Neural progenitor cell (in vitro differentiated cells): ENCODE measurements at regions not wholly inside any gene's neighbourhood (a gene's known extent, or its start where the extent isn't known, plus 50 kb on each side); places are given as distances from the start of the nearest gene placed in this dataset.
A peak's percentile ranks its signal among the peaks of the same experiment; 100 is the strongest.

Experiments used
- DNase-seq: peaks from one replicate; pipeline ENCODE4 v3.0.0-alpha.2; 2016; ENCODE audit warnings: low spot score
- H2AFZ ChIP-seq: fragments of 200-600 bp; sonication (generic); replicated peaks from 2 replicates; pipeline ENCODE4 v1.6.1; 2016; ENCODE audit warnings: antibody characterized with exemption
- H3F3A ChIP-seq: fragments of 200-600 bp; sonication (generic); 2 replicates; pipeline ENCODE4 v1.6.1; 2016; ENCODE audit warnings: antibody characterized with exemption, low read depth
- H3K27ac ChIP-seq: fragments of 200-600 bp; sonication (generic); 2 replicates; pipeline ENCODE4 v1.5.1; 2016; ENCODE audit warnings: mild to moderate bottlenecking
- H3K27me3 ChIP-seq: fragments of 200-600 bp; sonication (generic); 2 replicates; pipeline ENCODE4 v1.6.1; 2016; ENCODE audit warnings: mild to moderate bottlenecking, moderate library complexity
- H3K36me3 ChIP-seq: fragments of 200-600 bp; sonication (generic); 2 replicates; pipeline ENCODE4 v1.5.1; 2016
- H3K4me1 ChIP-seq: fragments of 200-600 bp; sonication (generic); 2 replicates; pipeline ENCODE4 v1.6.1; 2016; ENCODE audit warnings: mixed run types
- H3K4me2 ChIP-seq: fragments of 200-600 bp; sonication (generic); 2 replicates; pipeline ENCODE4 v1.6.1; 2016
- H3K4me3 ChIP-seq: fragments of 200-600 bp; sonication (generic); 2 replicates; pipeline ENCODE4 v1.5.1; 2016
- H3K79me2 ChIP-seq: fragments of 200-600 bp; sonication (generic); 2 replicates; pipeline ENCODE4 v1.6.1; 2016; ENCODE audit warnings: low read depth
- H3K9ac ChIP-seq: fragments of 200-600 bp; sonication (generic); 2 replicates; pipeline ENCODE4 v1.6.1; 2016
- H3K9me3 ChIP-seq: fragments of 200-600 bp; sonication (generic); 2 replicates; pipeline ENCODE4 v1.5.1; 2016; ENCODE audit warnings: low read depth
- H4K20me1 ChIP-seq: fragments of 200-600 bp; sonication (generic); 2 replicates; pipeline ENCODE4 v1.6.1; 2016; ENCODE audit warnings: low read depth
- H3K27ac Mint-ChIP-seq: 3 replicates; pipeline ENCODE4 v1.8.0; 2021; ENCODE audit warnings: mixed read lengths
- H3K27me3 Mint-ChIP-seq: 2 replicates; pipeline ENCODE4 v1.8.0; 2022; ENCODE audit warnings: low read depth, mild to moderate bottlenecking, inconsistent platforms, moderate library complexity, mixed read lengths; ENCODE audit not compliant: insufficient read depth
- H3K36me3 Mint-ChIP-seq: 3 replicates; pipeline ENCODE4 v1.8.0; 2021; ENCODE audit warnings: mixed read lengths
- H3K4me1 Mint-ChIP-seq: 3 replicates; pipeline ENCODE4 v1.8.0; 2021; ENCODE audit warnings: mixed read lengths
- H3K4me3 Mint-ChIP-seq: 3 replicates; pipeline ENCODE4 v1.8.0; 2021; ENCODE audit warnings: mild to moderate bottlenecking, moderate library complexity, mixed read lengths
- H3K9me3 Mint-ChIP-seq: 3 replicates; pipeline ENCODE4 v1.8.0; 2020; ENCODE audit warnings: mixed read lengths
- EZH2 ChIP-seq: fragments of 200-600 bp; sonication (generic); IDR thresholded peaks from 2 replicates; pipeline ENCODE4 v1.6.1; 2017; ENCODE audit warnings: antibody characterized with exemption, mild to moderate bottlenecking, moderate library complexity
- EZH2phosphoT487 ChIP-seq: fragments of 200-600 bp; sonication (generic); IDR thresholded peaks from 2 replicates; pipeline ENCODE4 v1.6.1; 2017; ENCODE audit warnings: antibody characterized with exemption
- TF ChIP-seq, protein P1 (sequence below): fragments of 200-600 bp; sonication (generic); IDR thresholded peaks from 2 replicates; pipeline ENCODE4 v1.5.1; 2017; ENCODE audit warnings: antibody characterized with exemption, mild to moderate bottlenecking

DNA sequence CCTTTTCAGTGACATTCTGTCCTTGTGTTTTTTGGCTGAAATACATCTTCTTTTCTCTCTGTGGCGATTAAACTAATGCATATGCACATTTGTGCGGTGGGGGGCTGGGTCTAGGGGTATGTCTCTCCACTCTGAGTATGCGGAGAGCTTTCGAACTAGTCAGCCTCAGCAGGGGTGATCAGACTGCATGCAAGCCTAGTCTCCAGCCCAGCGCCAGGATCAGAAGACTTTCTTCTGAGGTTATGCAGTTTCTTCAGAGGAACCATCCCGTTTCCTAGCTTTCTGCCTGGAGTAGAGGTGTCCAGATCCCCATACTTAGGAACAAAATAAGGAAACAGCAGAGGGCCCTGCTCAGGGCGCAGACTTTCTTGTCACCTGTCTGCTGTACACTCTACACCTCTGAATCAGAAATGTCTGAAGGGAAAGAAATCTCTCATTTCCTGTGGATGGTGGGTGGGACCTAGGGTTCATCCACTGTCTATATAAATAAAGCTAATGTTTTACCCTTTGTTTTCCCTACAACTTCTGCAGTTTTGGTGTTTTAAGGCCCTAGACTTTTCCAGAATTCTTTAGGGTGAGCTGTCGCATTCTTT lies 230.4 kb downstream of the ABHD5 start:
- Histone ChIP-seq H3K4me3 (no peak overlapping the region), H4K20me1 (no peaks in the 10 kb centered on the region), H3F3A (no peaks in the 10 kb centered on the region), H3K9ac (no peak overlapping the region), H3K79me2 (no peaks in the 10 kb centered on the region), H3K27ac (no peak overlapping the region), H3K4me1 (peaks cover 8% of the 10 kb centered on the region), H2AFZ (peak overlapping the region; percentile 51), H3K27me3 (no peaks in the 10 kb centered on the region), H3K9me3 (no peaks in the 10 kb centered on the region), H3K4me2 (no peak overlapping the region), H3K36me3 (no peaks in the 10 kb centered on the region)
- Mint-ChIP-seq H3K4me1 (peaks cover 33% of the 10 kb centered on the region), H3K27ac (no peak overlapping the region), H3K36me3 (no peaks in the 10 kb centered on the region), H3K4me3 (no peak overlapping the region), H3K27me3 (peaks cover 9% of the 10 kb centered on the region), H3K9me3 (no peaks in the 10 kb centered on the region)
- TF ChIP-seq, protein P1, sequence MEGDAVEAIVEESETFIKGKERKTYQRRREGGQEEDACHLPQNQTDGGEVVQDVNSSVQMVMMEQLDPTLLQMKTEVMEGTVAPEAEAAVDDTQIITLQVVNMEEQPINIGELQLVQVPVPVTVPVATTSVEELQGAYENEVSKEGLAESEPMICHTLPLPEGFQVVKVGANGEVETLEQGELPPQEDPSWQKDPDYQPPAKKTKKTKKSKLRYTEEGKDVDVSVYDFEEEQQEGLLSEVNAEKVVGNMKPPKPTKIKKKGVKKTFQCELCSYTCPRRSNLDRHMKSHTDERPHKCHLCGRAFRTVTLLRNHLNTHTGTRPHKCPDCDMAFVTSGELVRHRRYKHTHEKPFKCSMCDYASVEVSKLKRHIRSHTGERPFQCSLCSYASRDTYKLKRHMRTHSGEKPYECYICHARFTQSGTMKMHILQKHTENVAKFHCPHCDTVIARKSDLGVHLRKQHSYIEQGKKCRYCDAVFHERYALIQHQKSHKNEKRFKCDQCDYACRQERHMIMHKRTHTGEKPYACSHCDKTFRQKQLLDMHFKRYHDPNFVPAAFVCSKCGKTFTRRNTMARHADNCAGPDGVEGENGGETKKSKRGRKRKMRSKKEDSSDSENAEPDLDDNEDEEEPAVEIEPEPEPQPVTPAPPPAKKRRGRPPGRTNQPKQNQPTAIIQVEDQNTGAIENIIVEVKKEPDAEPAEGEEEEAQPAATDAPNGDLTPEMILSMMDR, result no peak
- TF ChIP-seq EZH2, result no peak
- no peak for TF ChIP-seq EZH2phosphoT487
- no peak for DNase-seq

DNA sequence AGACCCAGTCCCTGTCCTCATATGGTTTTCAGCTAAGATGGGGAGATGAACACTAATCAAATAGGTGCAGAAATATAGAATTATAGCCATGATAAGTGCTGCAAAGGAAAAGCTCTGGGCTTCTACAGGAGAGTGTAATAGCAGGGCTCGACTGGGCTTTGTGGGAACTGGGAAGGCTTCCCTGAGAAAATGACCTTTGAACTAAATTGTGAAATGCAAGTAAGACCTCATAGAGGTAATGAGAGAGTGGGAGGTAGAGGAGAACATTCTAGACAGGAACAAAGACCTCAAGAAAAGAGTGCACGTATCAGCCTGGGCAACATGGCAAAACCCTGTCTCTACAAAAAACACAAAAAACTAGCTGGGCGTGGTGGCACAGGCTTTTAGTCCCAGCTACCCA lies 231.6 kb downstream of the ABHD5 start:
- Histone ChIP-seq H3K4me1 (peaks cover 8% of the 10 kb centered on the region), H4K20me1 (no peaks in the 10 kb centered on the region), H3K79me2 (no peaks in the 10 kb centered on the region), H3K4me3 (no peak overlapping the region), H3K27me3 (no peaks in the 10 kb centered on the region), H2AFZ (no peak overlapping the region), H3K9me3 (no peaks in the 10 kb centered on the region), H3K9ac (no peak overlapping the region), H3F3A (no peaks in the 10 kb centered on the region), H3K4me2 (no peak overlapping the region), H3K27ac (no peak overlapping the region), H3K36me3 (no peaks in the 10 kb centered on the region)
- no peak for TF ChIP-seq EZH2
- H3K27ac Mint-ChIP-seq, result no peak overlapping the region
- H3K27me3 Mint-ChIP-seq, result peaks cover 6% of the 10 kb centered on the region
- peaks cover 33% of the 10 kb centered on the region for H3K4me1 Mint-ChIP-seq
- no peak for DNase-seq
- H3K4me3 Mint-ChIP-seq, result no peak overlapping the region
- no peaks in the 10 kb centered on the region for H3K9me3 Mint-ChIP-seq
- H3K36me3 Mint-ChIP-seq, result no peaks in the 10 kb centered on the region

DNA sequence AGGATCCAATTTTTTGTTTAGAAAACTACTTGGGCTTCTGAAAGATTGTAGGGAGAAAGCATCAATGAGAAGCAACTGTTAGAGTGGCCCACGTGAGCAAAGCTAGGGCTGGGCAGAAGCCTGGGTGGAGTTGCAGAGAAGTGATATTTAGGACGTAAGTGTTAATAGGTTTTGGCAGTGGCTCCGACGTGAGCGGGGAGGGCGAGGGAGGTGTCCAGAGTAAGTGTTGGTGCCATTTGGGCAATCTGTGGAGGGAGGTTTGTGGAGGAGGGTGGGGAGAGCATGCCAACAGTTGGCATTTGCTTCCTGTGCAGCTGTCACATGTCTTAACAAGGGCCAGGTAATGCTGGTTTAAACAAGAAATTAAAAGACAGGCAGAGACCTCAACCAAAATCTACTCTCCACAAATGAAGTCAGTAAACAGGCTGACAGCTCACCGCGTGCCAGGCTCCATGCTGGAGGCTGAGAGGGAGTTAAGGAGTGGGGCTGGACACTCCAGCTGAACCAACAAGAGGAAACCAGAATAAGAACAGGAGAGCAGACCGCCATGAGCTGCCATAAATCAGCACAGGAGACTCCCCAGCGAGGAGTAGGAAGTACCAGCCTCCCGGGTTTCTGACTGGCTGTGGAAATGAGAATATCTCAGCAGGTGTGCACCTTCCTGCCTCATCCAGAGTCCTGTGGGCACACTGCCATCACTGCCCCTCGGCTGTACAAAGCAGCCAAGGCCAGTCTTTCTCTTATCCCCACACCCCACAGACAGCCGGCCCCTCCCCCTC lies 232.6 kb downstream of the ABHD5 start:
- no peaks in the 10 kb centered on the region for H3F3A ChIP-seq
- DNase-seq, result no peak
- no peaks in the 10 kb centered on the region for H3K9me3 ChIP-seq
- H2AFZ ChIP-seq, result peak overlapping the region; percentile 34
- H3K79me2 ChIP-seq, result no peaks in the 10 kb centered on the region
- no peak overlapping the region for H3K27ac Mint-ChIP-seq
- H3K27ac ChIP-seq, result no peak overlapping the region
- H3K36me3 ChIP-seq, result no peaks in the 10 kb centered on the region
- H3K36me3 Mint-ChIP-seq, result no peaks in the 10 kb centered on the region
- H3K4me3 ChIP-seq, result no peak overlapping the region
- no peak overlapping the region for H3K9ac ChIP-seq
- H3K4me1 ChIP-seq, result peaks cover 8% of the 10 kb centered on the region
- no peaks in the 10 kb centered on the region for H4K20me1 ChIP-seq
- peaks cover 33% of the 10 kb centered on the region for H3K4me1 Mint-ChIP-seq
- no peak for TF ChIP-seq EZH2
- TF ChIP-seq EZH2phosphoT487, result no peak
- TF ChIP-seq, protein P1, result no peak
- H3K9me3 Mint-ChIP-seq, result no peaks in the 10 kb centered on the region
- no peak overlapping the region for H3K4me3 Mint-ChIP-seq
- H3K27me3 ChIP-seq, result no peaks in the 10 kb centered on the region
- H3K27me3 Mint-ChIP-seq, result peaks cover 6% of the 10 kb centered on the region
- H3K4me2 ChIP-seq, result no peak overlapping the region

DNA sequence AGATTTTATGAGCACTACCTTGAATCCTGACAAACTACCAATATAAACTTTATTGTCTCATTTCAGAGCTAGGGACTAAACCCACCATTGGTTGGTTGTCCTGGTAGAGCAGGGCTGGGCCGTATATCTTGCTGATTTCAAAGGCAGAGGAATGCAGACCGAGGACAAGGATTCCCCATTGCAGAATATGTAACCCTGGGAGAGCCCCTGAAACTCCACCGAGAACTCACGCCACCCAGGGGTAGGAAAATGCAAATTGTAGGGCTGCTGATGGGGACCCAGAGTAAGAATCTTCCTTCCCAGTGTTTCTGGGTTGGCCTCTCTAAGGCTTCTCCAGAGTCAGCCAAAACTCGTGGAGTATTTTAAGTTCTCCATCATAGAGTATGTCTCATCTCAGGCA lies 235.3 kb downstream of the ABHD5 start:
- Mint-ChIP-seq H3K9me3 (no peaks in the 10 kb centered on the region), H3K36me3 (no peaks in the 10 kb centered on the region), H3K4me3 (no peak overlapping the region), H3K27ac (no peak overlapping the region), H3K27me3 (peaks cover 6% of the 10 kb centered on the region), H3K4me1 (peaks cover 18% of the 10 kb centered on the region)
- Histone ChIP-seq H3K4me3 (no peak overlapping the region), H4K20me1 (no peaks in the 10 kb centered on the region), H2AFZ (no peak overlapping the region), H3F3A (no peaks in the 10 kb centered on the region), H3K27me3 (no peaks in the 10 kb centered on the region), H3K79me2 (no peaks in the 10 kb centered on the region), H3K9me3 (no peaks in the 10 kb centered on the region), H3K4me1 (peaks cover 6% of the 10 kb centered on the region), H3K27ac (no peak overlapping the region), H3K9ac (no peak overlapping the region), H3K36me3 (no peaks in the 10 kb centered on the region), H3K4me2 (no peak overlapping the region)
- DNase-seq, result no peak
- no peak for TF ChIP-seq EZH2phosphoT487
- TF ChIP-seq, protein P1, result no peak
- TF ChIP-seq EZH2, result no peak
